Kidney tubule cell (primary cell): ENCODE measurements at regions not wholly inside any gene's neighbourhood (a gene's known extent, or its start where the extent isn't known, plus 50 kb on each side); places are given as distances from the start of the nearest gene placed in this dataset.

Experiments
- DNase-seq: peaks from one replicate; pipeline ENCODE4 v3.0.0-alpha.2; 2018; ENCODE audit warnings: low spot score

DNA sequence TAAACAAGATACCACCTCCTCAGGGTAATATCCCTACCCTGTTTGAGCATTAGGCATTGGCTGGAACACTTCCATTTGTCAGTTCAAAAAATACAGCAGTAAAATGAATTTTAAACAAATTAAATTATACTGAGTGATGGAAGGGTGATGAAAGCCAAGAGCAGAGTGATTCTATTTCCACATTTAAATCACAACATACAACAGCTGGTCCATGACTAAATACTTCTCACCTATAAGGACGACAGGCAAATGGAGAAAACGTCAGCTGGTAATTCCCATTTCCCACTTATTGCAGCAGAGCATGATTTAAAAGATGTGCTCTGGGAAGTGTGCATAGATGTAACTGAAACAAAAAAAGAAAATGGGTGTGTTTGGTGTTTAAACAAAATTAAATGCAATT lies 543.6 kb upstream of the DAB2 start:
- no peak for DNase-seq

DNA sequence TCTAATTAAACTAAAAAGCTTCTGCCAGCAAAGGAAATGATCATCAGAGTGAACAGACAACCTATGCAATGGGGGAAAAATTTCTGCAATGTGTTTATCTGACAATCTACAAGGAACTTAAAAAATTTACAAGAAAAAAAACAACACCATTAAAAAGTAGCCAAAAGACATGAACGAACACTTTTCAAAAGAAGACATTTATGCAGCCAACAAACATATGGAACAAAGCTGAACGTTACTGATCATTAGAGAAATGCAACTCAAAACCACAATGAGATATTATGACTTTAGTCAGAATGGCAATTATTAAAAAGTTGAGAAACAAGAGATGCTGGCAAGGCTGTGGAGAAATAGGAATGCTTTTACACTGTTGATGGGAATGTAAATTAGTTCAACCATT lies 530.4 kb upstream of the DAB2 start:
- DNase-seq = no peak

DNA sequence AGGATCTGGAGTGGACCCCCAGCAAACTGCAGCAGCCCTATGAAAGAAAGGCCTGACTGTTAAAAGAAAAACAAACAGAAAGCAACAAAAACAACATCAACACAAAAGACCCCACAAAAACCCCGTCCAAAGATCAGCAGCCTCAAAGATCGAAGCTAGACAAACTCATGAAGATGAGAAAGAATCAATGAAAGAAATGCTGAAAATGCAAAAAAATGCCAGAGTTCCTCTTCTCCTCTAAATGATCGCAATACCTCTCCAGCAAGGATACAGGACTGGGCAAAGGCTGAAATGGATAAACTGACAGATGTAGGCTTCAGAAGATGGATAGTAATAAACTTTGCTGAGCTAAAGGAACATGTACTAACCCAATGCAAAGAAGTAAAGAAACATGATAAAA lies 526.3 kb upstream of the DAB2 start:
- DNase-seq = no peak

DNA sequence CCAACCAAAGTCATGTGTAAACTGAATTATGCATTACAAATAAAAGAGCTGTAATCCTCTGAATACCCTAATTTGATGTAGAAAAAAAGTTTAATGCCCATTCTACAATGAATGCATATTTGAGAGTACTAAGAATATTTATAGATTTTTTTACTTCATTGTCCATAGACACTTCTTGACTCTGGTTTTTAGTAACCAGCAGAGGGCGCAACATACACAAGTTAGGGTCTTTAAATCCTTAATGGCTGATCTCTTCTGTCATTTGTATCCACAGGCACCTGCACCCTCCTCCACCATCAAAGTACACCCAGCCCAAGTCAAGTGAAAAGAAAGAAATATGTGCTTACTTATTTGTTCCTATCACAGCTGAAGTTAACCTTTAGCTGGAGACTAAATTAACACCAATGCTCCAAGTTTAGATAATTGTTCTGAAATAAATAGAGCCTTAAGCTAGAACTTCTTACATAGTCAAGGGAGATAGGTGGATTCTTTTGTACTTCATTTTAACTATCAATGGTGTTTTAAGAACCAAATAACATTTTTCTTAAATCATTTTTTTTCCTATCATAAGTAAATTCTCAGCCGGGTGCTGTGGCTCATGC lies 524.2 kb upstream of the DAB2 start:
- DNase-seq = peak; percentile 77

DNA sequence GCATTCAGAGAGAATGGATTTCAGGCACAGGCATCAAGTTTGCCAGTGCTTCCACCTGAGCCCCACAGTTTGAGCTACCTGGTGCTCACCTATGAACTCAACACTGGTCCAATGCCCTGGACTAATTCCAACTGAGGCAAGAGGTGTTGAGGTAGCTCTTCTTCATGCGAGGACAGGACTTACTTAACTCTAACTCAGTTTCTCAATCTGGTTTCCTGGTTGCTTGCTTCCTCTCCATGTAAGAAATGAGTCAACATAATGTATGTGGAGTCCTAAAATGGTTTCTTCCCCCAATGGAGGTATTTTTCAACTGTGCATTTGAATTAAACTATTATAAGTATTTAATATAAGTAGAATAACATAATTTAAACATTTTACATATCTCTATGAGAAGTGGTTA lies 523.6 kb upstream of the DAB2 start:
- DNase-seq = no peak

DNA sequence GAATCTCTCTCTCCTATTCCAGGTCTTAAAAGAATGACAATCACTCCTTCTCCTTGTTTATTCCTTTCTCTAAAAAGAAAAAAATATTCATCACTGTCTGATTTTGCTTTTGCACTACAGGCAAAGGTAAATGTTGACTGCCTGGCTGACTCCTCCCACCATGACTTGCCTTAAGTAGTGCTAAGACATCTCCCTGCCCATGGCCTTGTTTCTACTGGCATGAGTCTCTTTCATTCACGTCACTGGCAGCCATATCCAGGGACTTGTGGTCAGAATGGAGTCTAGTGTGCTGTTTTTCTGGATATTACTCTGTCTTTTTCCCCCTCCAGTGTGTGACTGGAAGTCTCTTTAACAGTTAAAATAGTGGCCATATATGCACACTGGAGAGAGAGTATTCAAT lies 522.9 kb upstream of the DAB2 start:
- no peak for DNase-seq

DNA sequence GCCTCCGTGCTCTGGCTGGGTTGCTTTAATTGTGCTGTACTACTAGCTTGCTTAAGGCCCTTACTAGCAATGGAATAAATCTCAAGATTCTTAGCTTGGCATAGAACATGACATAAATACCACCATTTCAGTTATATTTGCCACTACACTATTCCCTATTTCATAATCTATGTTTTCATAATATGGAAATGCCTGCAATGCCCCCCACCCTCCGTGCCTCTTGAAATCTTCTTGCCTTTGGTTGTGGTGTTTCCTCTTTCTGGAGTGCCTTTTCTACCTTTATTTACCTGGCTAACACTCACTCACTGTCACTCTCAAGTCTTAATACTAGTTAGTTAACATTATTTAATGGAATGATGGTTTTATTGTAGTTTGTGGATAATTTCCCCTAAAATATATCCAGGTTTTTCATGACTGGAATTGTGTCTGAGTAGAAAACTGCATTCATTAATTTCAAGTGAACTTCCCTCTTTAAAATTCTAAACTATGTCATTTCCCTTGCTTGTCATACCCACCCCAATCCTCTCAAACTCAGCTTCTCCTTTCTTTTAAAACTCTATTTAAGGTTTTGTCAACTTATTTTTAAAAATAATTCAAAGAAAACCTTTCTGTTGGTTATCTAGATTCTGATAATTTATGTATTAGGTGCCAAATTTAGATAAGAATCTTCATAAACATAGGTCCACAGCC lies 521.7 kb upstream of the DAB2 start:
- DNase-seq = no peak

DNA sequence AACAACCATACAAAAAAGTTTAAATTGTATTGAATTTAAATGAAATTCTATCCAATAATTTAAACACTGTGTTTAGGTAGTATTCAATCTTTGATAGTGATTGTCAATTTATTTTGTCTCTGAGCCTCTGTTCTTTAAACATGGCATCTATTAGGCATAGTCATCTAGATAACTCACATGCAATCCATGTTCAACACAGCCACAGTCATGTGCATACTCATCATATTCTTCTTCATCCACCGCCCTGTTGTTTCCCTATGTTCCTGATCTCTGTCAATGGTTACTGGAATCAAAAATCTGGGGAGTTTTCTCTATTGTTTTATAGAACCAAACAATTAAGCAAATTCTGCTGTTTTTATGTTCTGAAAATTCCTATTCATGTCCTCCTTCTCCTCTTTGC lies 521.1 kb upstream of the DAB2 start:
- no peak for DNase-seq

DNA sequence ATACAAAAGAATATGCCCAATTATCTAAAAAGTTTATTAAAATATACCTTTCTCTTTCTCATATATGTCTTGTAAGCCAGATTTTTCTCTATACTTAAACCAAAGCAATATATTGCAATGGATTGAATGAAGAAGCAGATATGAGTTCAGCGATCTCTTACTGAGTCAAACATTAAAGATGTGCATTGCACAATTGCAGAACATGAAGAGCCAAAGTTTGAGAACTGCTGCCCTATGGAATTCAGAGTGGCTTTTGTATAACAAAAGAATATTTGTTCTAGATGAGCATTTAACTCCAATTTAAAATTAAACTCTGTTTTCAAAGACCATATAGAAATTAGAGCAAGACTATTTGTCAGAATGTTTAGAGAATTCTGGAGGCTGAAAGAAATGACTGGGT lies 519.0 kb upstream of the DAB2 start:
- no peak for DNase-seq

DNA sequence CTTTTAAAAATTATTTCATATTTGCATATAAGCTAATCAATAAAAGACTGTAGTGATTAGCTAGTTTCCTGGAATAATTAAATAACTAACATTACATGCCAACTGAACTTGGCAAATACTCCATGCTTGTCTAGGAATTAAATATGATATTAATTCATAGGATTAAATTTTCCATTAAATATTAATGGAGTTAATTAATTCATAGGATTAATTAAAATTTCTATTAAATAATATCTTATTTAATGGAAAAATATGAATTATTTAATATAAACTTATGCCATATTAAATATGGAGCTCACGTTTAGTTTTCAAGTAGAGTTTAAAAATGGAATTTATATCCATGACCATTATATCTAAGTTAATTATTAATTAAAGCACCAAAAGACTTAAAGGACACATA lies 517.8 kb upstream of the DAB2 start:
- DNase-seq = no peak

DNA sequence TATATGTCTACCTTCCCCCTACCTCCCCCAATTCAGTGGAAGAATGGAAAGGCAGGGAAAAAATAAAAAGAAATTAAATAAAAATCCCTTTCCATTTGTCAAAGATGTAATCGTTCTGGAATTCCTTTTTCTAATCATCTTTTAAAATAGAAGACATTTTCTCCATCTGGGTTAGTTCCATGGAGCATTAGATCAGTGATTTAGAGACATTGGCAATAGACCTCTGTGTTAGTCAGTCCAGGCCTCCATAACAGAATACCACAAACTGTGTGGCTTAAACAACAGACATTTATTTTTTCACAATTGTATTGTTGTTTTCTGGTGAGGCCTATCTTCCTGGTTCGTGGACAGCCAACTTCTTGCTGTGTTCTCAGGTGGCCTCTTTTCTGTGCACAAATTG lies 516.6 kb upstream of the DAB2 start:
- no peak for DNase-seq

DNA sequence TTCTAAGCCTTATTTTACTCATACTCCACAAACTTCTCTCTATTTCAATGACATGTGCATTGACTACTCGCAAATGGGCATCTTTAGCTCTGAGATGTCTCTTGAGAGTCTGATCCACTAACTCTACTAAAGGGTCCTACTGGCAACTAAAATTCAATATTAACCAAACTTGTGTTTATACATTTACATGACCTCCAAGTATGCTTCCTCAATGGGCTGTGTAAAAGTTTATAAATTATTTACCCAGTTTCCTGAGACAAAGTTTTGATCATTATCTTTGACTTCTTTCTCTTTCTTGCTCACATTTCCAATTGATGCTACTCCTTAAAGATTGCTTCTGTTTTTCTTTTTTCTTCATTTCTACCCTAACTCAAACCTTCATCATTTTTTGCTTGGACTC lies 510.1 kb upstream of the DAB2 start:
- no peak for DNase-seq

DNA sequence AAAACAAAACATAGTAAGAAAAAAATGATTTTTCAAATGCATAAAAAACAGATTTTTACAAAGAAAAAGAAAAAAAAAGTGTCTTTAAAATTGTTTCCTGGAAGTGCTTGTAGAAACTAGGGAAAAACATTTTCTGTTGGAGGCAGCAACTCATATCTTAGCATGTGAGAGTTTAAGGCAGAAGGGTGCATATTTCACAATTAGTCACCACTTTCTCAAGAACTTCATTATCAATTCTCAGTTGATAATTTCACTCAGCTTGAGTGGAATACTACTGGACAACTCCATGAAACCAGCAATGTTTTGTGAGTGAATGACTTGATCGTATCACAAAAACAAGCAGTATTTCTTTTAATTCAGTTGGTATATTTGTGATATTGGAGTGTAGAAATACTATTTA lies 508.3 kb upstream of the DAB2 start:
- no peak for DNase-seq

DNA sequence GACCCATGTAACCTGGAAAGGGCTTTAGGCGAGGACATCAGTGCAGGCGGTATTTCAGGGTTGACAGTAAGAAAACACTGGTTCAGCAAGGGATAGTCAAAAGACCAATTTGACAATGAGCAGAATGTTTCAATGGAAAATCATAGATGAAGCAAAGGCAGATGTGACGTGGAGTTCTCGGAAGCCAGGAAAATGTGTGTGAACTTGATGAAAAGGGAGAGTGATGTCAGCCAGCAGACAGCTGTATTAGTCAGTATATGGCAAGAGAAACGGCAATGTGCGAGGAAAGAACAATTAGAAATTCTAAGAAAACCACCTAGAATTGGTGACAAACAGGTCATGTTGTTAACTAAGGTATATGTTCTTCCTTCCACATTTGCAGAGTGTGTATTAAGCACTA lies 503.9 kb upstream of the DAB2 start:
- no peak for DNase-seq

DNA sequence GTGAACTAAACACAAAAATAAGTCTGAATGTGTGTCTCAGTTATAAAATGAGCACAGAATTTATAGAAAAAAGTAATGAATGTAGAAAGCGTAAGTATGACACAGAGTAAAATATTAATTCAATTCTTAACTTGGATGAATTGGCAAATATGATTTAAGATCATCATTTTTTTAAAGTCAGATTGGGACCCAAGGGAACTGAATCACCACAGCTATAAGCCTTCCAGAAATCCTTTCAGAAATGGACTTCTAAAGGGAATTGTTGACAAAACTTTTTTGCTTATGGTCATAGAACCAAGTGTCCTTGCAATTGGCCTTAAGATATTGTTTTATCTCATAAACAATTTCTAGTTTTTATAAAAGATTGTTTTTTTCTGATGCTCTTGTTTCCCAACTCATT lies 495.1 kb upstream of the DAB2 start:
- no peak for DNase-seq

DNA sequence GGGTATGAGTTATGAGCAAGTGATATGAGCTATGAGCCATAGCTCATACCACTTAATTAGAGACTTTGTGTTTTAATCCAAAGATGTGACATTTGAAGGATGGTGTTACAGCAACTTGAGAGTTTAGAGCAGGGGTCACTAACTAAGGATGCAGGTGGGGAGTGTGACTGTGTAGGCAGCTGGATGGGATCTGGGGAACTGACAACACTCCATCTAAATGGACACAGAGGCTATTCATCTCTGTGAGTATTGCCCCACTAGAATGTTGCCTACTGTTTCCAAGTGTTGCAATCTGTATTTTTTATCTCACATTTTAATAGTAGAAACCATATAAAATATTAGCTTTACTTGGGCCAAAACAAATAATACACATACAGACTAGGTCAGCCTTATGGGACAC lies 488.1 kb upstream of the DAB2 start:
- no peak for DNase-seq

DNA sequence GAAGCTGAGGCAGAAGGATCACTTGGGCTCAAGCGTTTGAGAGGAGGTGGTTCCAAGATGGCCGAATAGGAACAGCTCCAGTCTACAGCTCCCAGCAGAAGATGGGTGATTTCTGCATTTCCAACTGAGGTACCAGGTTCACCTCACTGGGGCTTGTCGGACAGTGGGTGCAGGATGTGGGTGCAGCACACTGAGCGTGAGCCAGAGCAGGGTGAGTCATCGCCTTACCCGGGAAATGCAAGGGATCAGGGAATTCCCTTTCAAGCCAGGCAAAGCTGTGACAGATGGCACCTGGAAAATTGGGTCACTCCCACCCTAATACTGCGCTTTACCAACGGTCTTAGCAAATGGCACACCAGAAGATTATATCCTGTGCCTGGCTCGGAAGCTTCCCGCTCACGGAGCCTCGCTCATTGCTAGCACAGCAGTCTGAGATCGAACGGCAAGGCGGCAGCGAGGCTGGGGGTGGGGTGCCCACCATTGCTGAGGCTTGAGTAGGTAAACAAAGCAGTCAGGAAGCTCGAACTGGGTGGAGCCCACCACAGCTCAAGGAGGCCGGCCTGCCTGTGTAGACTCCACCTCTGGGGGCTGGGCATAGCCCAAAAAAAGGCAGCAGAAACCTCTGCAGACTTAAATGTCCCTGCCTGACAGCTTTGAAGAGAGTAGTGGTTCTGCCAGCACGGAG lies 482.6 kb upstream of the DAB2 start:
- DNase-seq = peak; percentile 11

DNA sequence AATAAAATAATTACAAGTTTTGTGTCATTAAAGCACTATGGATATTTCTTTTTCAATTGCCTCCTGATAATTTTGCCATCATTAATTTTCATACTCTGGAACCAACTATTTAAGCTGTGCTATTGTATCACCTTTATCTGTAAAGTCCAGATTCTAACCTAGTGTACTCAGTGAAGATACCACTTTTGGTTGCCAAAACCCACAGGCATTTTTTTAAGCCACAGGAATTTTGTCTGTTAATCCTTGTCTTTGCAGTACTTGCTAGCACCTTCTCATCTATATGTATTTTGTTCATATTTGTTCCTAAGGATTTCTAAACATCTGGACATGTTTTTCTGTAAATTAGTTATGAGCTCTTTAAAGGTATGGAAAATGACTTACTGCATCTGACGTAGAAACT lies 481.4 kb upstream of the DAB2 start:
- DNase-seq = peak; percentile 26

DNA sequence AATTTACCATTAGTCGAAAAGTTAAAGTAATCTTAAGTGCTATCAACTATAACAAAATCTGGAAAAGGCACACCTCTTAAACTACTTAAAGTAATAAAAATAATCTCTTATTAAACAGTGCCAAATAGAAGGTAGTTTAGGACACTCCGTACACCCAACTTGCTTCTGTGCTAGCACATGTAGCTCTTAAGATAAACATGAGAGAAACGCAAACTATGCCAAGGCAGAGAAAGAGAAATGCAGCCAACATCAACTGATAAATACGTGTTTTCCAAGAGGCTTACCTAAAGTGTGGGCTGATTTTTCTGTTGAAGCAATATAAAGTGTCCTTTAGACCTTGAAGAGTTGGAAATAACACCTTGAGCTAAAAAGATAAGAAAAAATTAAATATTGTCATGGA lies 480.6 kb upstream of the DAB2 start:
- no peak for DNase-seq

DNA sequence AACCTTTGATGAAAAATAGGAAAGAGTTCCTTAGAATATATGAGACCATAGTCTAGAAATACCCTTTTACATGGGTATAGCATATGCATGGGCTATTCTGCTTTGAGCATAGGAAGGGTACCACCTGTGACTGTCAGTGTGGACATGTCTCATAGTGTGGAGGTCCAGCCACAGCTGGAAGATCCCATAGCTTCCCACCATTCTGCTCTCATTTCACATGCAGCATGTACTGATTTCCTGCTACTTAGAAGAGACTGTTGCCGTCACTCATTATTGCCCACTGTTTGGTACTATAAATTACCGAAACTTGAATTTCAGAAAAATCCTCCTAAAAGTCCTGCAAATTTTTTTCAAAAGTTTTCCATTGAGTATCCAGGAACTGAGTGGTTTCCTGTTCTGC lies 477.8 kb upstream of the DAB2 start:
- no peak for DNase-seq

DNA sequence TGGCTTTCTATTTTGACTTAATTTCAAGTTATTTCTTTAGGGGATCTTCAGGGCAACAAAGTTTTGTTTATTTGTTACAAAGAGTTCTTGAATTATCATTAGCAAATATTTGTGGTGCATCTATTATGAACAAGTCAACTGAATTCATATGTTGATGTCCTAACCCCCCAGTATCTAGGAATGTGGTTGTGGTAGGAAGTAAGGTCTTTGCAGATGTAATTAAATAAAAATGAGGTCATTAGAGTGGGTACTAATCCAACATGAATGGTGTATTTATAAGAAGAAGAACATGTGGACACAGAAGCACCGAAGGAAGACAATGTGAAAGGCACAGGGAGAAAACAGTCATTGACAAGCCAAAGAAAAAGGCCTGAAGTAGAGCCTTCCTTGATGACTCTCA lies 474.0 kb upstream of the DAB2 start:
- no peak for DNase-seq

DNA sequence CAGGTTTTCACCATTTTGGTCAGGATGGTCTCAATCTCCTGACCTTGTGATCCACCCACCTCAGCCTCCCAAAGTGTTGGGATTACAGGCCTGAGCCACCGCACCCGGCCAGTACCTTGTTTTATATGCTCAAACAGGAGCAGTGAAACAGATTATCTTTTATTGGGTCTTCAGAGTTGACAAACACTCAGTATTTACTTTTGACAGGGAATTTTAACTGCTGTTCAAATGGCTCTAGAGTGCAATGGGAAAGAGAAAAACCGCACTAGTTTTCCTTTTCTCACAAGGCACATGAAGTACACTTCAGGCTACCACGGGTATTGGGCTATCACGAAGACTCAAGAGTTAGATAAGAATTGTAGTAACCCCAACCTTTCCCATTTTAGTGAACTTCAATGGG lies 471.9 kb upstream of the DAB2 start:
- DNase-seq = no peak

DNA sequence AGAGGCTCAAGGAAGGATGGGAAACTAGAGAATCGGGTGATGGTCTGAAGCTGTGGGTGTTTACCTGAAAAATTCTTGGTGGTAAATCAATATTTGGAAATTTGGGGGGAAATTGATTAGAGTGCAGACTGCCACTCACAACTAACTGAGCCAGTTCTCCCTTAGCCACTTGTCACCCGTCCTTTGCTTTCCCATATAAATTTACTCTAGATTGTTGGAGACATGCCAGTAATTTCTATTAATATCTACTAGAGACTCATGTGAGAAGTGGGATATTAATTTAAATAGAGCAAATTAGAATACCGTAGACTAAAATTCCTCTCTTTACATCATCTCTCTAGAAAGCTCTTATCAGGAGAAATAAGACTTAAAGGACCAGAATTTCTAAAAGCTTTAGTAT lies 471.3 kb upstream of the DAB2 start:
- no peak for DNase-seq

DNA sequence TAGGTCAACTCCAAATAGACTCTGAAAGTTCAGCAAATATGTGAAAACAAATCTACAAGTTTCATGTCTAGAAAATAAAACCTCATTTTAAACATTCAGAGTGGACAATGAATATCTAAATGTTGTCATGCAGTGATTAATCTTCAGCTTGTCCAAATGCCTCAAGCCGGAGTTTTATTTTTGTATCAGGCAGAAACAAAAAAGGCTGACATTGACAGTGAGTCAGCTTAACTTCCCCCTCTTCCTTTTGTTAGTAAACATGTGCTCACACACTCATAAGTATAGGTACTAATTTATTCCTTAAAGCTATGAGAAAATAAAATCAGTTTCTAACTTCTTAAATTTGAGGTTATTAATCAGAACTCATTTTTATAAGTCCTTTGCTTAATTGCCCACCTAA lies 467.9 kb upstream of the DAB2 start:
- DNase-seq = peak; percentile 11
